Testis (tissue), 2 donors: ENCODE measurements at regions not wholly inside any gene's neighbourhood (a gene's known extent, or its start where the extent isn't known, plus 50 kb on each side); places are given as distances from the start of the nearest gene placed in this dataset.

Source experiments
- POLR2A ChIP-seq: fragments of 450-650 bp; IDR thresholded peaks from one replicate; pipeline ENCODE4 v1.6.1; 2017; ENCODE audit warnings: antibody characterized with exemption, mild to moderate bottlenecking, moderate library complexity
- TF ChIP-seq, protein P1 (sequence below), 3 experiments: fragments of 450-650 bp in 2 of 3; fragments of 200-600 bp in 1 of 3; sonication (generic) in 1 of 3; IDR thresholded peaks; one replicate each; pipeline ENCODE4 v1.5.1; 2016 to 2019; ENCODE audit warnings: antibody characterized with exemption in 3 of 3, mild to moderate bottlenecking in 2 of 3, moderate library complexity in 1 of 3

DNA sequence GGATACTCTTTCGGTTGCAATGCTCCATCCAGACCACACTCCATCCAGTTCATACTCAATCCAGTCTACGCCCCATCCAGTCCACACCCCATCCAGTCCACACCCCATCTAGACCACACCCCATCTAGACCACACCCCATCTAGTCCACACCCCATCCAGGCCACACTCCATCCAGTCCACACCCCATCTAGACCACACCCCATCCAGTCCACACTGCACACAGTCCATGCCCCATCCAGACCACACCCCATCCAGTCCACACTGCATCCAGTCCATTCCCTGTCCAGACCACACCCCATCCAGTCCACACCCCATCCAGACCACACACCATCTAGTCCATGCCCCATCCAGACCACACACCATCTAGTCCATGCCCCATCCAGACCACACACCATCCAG is 116.0 kb upstream of the RTL1 start:
- TF ChIP-seq, protein P1, sequence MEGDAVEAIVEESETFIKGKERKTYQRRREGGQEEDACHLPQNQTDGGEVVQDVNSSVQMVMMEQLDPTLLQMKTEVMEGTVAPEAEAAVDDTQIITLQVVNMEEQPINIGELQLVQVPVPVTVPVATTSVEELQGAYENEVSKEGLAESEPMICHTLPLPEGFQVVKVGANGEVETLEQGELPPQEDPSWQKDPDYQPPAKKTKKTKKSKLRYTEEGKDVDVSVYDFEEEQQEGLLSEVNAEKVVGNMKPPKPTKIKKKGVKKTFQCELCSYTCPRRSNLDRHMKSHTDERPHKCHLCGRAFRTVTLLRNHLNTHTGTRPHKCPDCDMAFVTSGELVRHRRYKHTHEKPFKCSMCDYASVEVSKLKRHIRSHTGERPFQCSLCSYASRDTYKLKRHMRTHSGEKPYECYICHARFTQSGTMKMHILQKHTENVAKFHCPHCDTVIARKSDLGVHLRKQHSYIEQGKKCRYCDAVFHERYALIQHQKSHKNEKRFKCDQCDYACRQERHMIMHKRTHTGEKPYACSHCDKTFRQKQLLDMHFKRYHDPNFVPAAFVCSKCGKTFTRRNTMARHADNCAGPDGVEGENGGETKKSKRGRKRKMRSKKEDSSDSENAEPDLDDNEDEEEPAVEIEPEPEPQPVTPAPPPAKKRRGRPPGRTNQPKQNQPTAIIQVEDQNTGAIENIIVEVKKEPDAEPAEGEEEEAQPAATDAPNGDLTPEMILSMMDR (IDR thresholded peaks at IDR 0.05) = no peak
- TF ChIP-seq POLR2A = no peak
